H9 (cell line): ENCODE measurements at regions not wholly inside any gene's neighbourhood (a gene's known extent, or its start where the extent isn't known, plus 50 kb on each side); places are given as distances from the start of the nearest gene placed in this dataset.

Source experiments
- DNase-seq: peaks from one replicate; pipeline ENCODE4 v3.0.0-alpha.2; 2017
- H2AFZ ChIP-seq: one replicate; pipeline ENCODE4 v1.6.1; 2013; ENCODE audit warnings: mild to moderate bottlenecking, low read length, control low read depth, moderate library complexity
- H2AK5ac ChIP-seq: 2 replicates; pipeline ENCODE4 v1.6.1; 2013; ENCODE audit warnings: low read length, control low read depth, mixed read lengths; ENCODE audit not compliant: insufficient read length
- H2BK120ac ChIP-seq: one replicate; pipeline ENCODE4 v1.6.1; 2013; ENCODE audit warnings: low read depth, mild to moderate bottlenecking, low read length, control low read depth, inconsistent platforms; ENCODE audit not compliant: poor library complexity, severe bottlenecking
- H2BK12ac ChIP-seq: 2 replicates; pipeline ENCODE4 v1.6.1; 2013; ENCODE audit warnings: low read length, control low read depth, mixed read lengths, low read depth; ENCODE audit not compliant: insufficient read length
- H2BK15ac ChIP-seq: 2 replicates; pipeline ENCODE4 v1.6.1; 2013; ENCODE audit warnings: low read depth, low read length, control low read depth
- H2BK20ac ChIP-seq: one replicate; pipeline ENCODE4 v1.6.1; 2013; ENCODE audit warnings: low read depth, mild to moderate bottlenecking, low read length, control low read depth, inconsistent platforms; ENCODE audit not compliant: poor library complexity, severe bottlenecking
- H2BK5ac ChIP-seq: 2 replicates; pipeline ENCODE4 v1.6.1; 2013; ENCODE audit warnings: low read length, control low read depth, mixed read lengths; ENCODE audit not compliant: insufficient read length
- H3K14ac ChIP-seq: 2 replicates; pipeline ENCODE4 v1.6.1; 2013; ENCODE audit warnings: low read length, control low read depth; ENCODE audit not compliant: insufficient read depth
- H3K18ac ChIP-seq: 2 replicates; pipeline ENCODE4 v1.6.1; 2013; ENCODE audit warnings: low read depth, mild to moderate bottlenecking, mixed read lengths, low read length, control low read depth; ENCODE audit not compliant: insufficient read length
- H3K23ac ChIP-seq: 2 replicates; pipeline ENCODE4 v1.6.1; 2013; ENCODE audit warnings: low read length, control low read depth, mixed read lengths, low read depth; ENCODE audit not compliant: insufficient read length
- H3K23me2 ChIP-seq: 2 replicates; pipeline ENCODE4 v1.6.1; 2013; ENCODE audit warnings: low read depth, mild to moderate bottlenecking, mixed read lengths, low read length, control low read depth; ENCODE audit not compliant: insufficient read length, poor library complexity, severe bottlenecking
- H3K27ac ChIP-seq: 2 replicates; pipeline ENCODE4 v1.5.1; 2013; ENCODE audit warnings: low read length, control low read depth, mixed read lengths, low read depth; ENCODE audit not compliant: insufficient read length
- H3K27me3 ChIP-seq: 2 replicates; pipeline ENCODE4 v1.6.1; 2013; ENCODE audit warnings: low read length, control low read depth, inconsistent platforms; ENCODE audit not compliant: insufficient read depth
- H3K4ac ChIP-seq: 2 replicates; pipeline ENCODE4 v1.6.1; 2013; ENCODE audit warnings: low read depth, mild to moderate bottlenecking, control low read depth, inconsistent platforms, low read length, moderate library complexity
- H3K4me1 ChIP-seq: 2 replicates; pipeline ENCODE4 v1.6.1; 2013; ENCODE audit warnings: low read length, control low read depth, inconsistent platforms; ENCODE audit not compliant: insufficient read depth
- H3K4me2 ChIP-seq: 2 replicates; pipeline ENCODE4 v1.6.1; 2013; ENCODE audit warnings: low read length, control low read depth, mixed read lengths; ENCODE audit not compliant: insufficient read length, insufficient read depth
- H3K56ac ChIP-seq: 2 replicates; pipeline ENCODE4 v1.6.1; 2013; ENCODE audit warnings: low read depth, mild to moderate bottlenecking, mixed read lengths, low read length, control low read depth; ENCODE audit not compliant: insufficient read length
- H3K79me1 ChIP-seq: 2 replicates; pipeline ENCODE4 v1.6.1; 2013; ENCODE audit warnings: low read depth, mild to moderate bottlenecking, moderate library complexity, low read length, control low read depth, inconsistent platforms; ENCODE audit not compliant: insufficient read depth, poor library complexity, severe bottlenecking
- H3K79me2 ChIP-seq: 2 replicates; pipeline ENCODE4 v1.6.1; 2013; ENCODE audit warnings: low read length, control low read depth, inconsistent platforms; ENCODE audit not compliant: insufficient read depth
- H3K9ac ChIP-seq: 2 replicates; pipeline ENCODE4 v1.6.1; 2013; ENCODE audit warnings: low read length, control low read depth, mixed read lengths; ENCODE audit not compliant: insufficient read length; ENCODE audit errors: extremely low read depth
- H3K9me3 ChIP-seq: one replicate; pipeline ENCODE4 v1.6.1; 2013; ENCODE audit warnings: low read depth, low read length, inconsistent platforms; ENCODE audit not compliant: control insufficient read depth
- H3T11ph ChIP-seq: one replicate; pipeline ENCODE4 v1.6.1; 2013; ENCODE audit warnings: mild to moderate bottlenecking, low read length, control low read depth, inconsistent platforms
- H4K20me1 ChIP-seq: one replicate; pipeline ENCODE4 v1.6.1; 2013; ENCODE audit not compliant: control insufficient read depth, insufficient read length, insufficient read depth
- H4K5ac ChIP-seq: 2 replicates; pipeline ENCODE4 v1.6.1; 2013; ENCODE audit warnings: low read depth, mild to moderate bottlenecking, mixed read lengths, low read length, control low read depth; ENCODE audit not compliant: insufficient read length
- H4K8ac ChIP-seq: replicated peaks from 2 replicates; pipeline ENCODE4 v1.6.1; 2013; ENCODE audit warnings: low read length, control low read depth, mixed read lengths, low read depth; ENCODE audit not compliant: insufficient read length
- H4K91ac ChIP-seq: 2 replicates; pipeline ENCODE4 v1.6.1; 2013; ENCODE audit warnings: low read depth, mild to moderate bottlenecking, moderate library complexity, mixed read lengths, low read length, control low read depth; ENCODE audit not compliant: insufficient read length
- H3K27ac Mint-ChIP-seq, 3 experiments: 2 replicates in 2 of 3; 3 replicates in 1 of 3; pipeline ENCODE4 v1.8.0; 2020 to 2021; ENCODE audit warnings: mixed read lengths in 3 of 3, mild to moderate bottlenecking in 1 of 3, moderate library complexity in 1 of 3
- H3K27me3 Mint-ChIP-seq: 2 replicates; pipeline ENCODE4 v1.8.0; 2021; ENCODE audit warnings: low read depth, mild to moderate bottlenecking, moderate library complexity, mixed read lengths
- H3K36me3 Mint-ChIP-seq, 3 experiments: 2 replicates in 2 of 3; 3 replicates in 1 of 3; pipeline ENCODE4 v1.8.0; 2020 to 2021; ENCODE audit warnings: low read depth in 3 of 3, mixed read lengths in 3 of 3; ENCODE audit not compliant: insufficient read depth in 1 of 3
- H3K4me1 Mint-ChIP-seq, 2 experiments: 2 replicates each; pipeline ENCODE4 v1.8.0; 2020; ENCODE audit warnings: mixed read lengths in 2 of 2
- H3K4me3 Mint-ChIP-seq, 2 experiments: 2 replicates in 1 of 2; 3 replicates in 1 of 2; pipeline ENCODE4 v1.8.0; 2020 to 2021; ENCODE audit warnings: mild to moderate bottlenecking in 2 of 2, mixed read lengths in 2 of 2, moderate library complexity in 1 of 2
- H3K9me3 Mint-ChIP-seq, 2 experiments: 2 replicates in 1 of 2; 3 replicates in 1 of 2; pipeline ENCODE4 v1.8.0; 2020; ENCODE audit warnings: mild to moderate bottlenecking in 2 of 2, mixed read lengths in 2 of 2, moderate library complexity in 1 of 2
- WGBS: extraction: QIAGEN DNeasy Blood & Tissue Kit; methylation state at CpG from one replicate; pipeline ENCODE4 v1.1.7; 2013; ENCODE audit warnings: missing lambda C conversion rate, low lambda C conversion rate, mixed read lengths; ENCODE audit not compliant: insufficient read length; ENCODE audit errors: extremely low coverage; 5-methylcytosine and 5-hydroxymethylcytosine counted together
- TF ChIP-seq, protein P1 (sequence below): fragments of 200-600 bp; sonication (generic); conservative IDR thresholded peaks from 3 replicates; pipeline ENCODE4 v1.8.0; 2021; ENCODE audit warnings: antibody characterized with exemption, mild to moderate bottlenecking

DNA sequence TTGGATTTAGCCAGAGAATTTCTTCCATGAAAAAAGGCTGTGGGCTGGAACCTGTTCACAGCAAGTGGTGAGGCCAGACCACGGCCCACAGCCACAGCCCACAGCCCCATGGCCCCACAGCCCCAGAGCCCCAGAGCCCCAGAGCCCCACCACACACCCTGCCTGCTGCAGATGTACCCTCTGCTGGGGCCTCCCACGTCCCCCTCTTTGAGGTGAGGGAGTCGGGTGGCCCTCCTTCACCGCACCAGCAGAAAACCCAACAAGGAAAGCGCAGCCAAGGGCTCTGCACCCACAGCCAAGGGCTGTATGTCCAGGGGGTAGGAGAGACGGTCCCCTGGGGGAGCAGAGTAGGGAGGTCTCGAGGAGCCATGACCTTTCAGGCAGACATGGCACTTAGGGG lies 327.5 kb upstream of the DIO3 start:
- H3K4me3 Mint-ChIP-seq: no peak overlapping the region

More for the DNA sequence above, 327.5 kb upstream of the DIO3 start:
- no CpG with 5 or more reads among the region's 7 CpGs for WGBS
- Histone ChIP-seq H3K27me3 (no peaks in the 10 kb centered on the region), H3K4ac (no peak overlapping the region), H4K5ac (no peak overlapping the region), H3K56ac (no peak overlapping the region), H2BK20ac (no peak overlapping the region), H4K8ac (no peak overlapping the region), H2AK5ac (no peak overlapping the region), H3K23ac (no peak overlapping the region), H2AFZ (no peak overlapping the region), H3K79me1 (no peaks in the 10 kb centered on the region), H3K23me2 (no peaks in the 10 kb centered on the region), H3K9me3 (no peaks in the 10 kb centered on the region), H2BK15ac (no peak overlapping the region), H3K79me2 (no peaks in the 10 kb centered on the region), H2BK12ac (no peak overlapping the region), H3K4me2 (no peak overlapping the region), H3K18ac (no peak overlapping the region), H2BK5ac (no peak overlapping the region), H3K14ac (no peak overlapping the region), H3T11ph (no peak overlapping the region), H2BK120ac (no peak overlapping the region), H4K20me1 (no peaks in the 10 kb centered on the region), H4K91ac (no peak overlapping the region), H3K27ac (no peak overlapping the region), H3K9ac (no peak overlapping the region), H3K4me1 (no peaks in the 10 kb centered on the region)
- TF ChIP-seq, protein P1, sequence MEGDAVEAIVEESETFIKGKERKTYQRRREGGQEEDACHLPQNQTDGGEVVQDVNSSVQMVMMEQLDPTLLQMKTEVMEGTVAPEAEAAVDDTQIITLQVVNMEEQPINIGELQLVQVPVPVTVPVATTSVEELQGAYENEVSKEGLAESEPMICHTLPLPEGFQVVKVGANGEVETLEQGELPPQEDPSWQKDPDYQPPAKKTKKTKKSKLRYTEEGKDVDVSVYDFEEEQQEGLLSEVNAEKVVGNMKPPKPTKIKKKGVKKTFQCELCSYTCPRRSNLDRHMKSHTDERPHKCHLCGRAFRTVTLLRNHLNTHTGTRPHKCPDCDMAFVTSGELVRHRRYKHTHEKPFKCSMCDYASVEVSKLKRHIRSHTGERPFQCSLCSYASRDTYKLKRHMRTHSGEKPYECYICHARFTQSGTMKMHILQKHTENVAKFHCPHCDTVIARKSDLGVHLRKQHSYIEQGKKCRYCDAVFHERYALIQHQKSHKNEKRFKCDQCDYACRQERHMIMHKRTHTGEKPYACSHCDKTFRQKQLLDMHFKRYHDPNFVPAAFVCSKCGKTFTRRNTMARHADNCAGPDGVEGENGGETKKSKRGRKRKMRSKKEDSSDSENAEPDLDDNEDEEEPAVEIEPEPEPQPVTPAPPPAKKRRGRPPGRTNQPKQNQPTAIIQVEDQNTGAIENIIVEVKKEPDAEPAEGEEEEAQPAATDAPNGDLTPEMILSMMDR: no peak
- no peaks in the 10 kb centered on the region for H3K9me3 Mint-ChIP-seq
- no peaks in the 10 kb centered on the region for H3K36me3 Mint-ChIP-seq
- H3K4me1 Mint-ChIP-seq: peaks cover 7 to 35% of the 10 kb centered on the region in 2 experiments
- peaks cover 5% of the 10 kb centered on the region for H3K27me3 Mint-ChIP-seq
- peak overlapping the region in 2 of 3 experiments; percentile 48 to 49; a peak in 3 of 7 replicates for H3K27ac Mint-ChIP-seq
- DNase-seq: no peak
